ENCODE measurements at regions not wholly inside any gene's neighbourhood (a gene's known extent, or its start where the extent isn't known, plus 50 kb on each side); places are given as distances from the start of the nearest gene placed in this dataset.

DNA sequence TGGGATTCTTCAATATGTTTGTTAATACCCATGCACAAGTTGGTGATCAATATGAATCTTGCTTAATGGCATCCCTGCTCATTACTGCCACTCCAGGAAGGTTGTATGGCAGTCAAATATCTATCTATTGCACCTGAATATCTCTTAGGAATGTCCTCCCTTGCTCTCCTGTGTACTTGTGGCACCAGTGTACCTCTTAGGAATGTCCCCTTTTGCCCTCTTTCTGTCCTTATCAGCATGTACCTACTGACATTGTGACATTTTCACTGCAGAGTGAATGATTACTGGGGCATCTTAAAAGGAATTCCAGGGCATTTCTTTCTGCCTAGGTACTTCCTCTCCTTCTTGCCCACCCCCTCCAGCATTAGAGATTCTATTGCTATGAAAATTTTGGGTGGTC is 163.8 kb upstream of the CENPE start:
- Histone ChIP-seq H3K4me1 (ENCODE audit: control insufficient read depth in 1 of 2, insufficient read depth in 2 of 2, low read length in 2 of 2) (no peaks in the 10 kb centered on the region), H3K4me2 (replicated peaks; ENCODE audit: extremely low read depth, low read length, poor library complexity, severe bottlenecking) (no peak overlapping the region), H3K9ac (ENCODE audit: insufficient read depth, low read length, poor library complexity, severe bottlenecking) (no peak overlapping the region), H3K36me3 (replicated peaks in 1 of 2; ENCODE audit: control insufficient read depth in 1 of 2, insufficient read depth in 2 of 2, low read length in 2 of 2) (no peaks in the 10 kb centered on the region), H3K9me3 (replicated peaks in 1 of 2; ENCODE audit: control insufficient read depth in 1 of 2, insufficient read depth in 1 of 2, low read length in 2 of 2) (peaks cover 12 to 20% of the 10 kb centered on the region in 2 donors), H3K4me3 (replicated peaks in 1 of 3; ENCODE audit: low read depth in 2 of 3, low read length in 3 of 3) (no peak overlapping the region), H2AFZ (ENCODE audit: insufficient read depth, low read depth, low read length, poor library complexity, severe bottlenecking) (no peak overlapping the region), H3K79me2 (ENCODE audit: insufficient read depth, low read length) (no peaks in the 10 kb centered on the region), H3K27me3 (ENCODE audit: control insufficient read depth in 2 of 2, insufficient read depth in 2 of 2, low read length in 2 of 2) (no peaks in the 10 kb centered on the region), H3K27ac (ENCODE audit: low read depth in 1 of 2, low read length in 2 of 2) (no peak overlapping the region), H4K20me1 (ENCODE audit: insufficient read depth, low read length) (no peaks in the 10 kb centered on the region)
- peaks cover 0 to 2% (median 0%) of the 10 kb centered on the region in 3 donors for H3K27me3 Mint-ChIP-seq (ENCODE audit: low read depth in 3 of 3)
- no peaks in the 10 kb centered on the region for H3K4me1 Mint-ChIP-seq
- intact Hi-C loops (cut with micrococcal nuclease) = no loop called here
- TF ChIP-seq, protein P1, sequence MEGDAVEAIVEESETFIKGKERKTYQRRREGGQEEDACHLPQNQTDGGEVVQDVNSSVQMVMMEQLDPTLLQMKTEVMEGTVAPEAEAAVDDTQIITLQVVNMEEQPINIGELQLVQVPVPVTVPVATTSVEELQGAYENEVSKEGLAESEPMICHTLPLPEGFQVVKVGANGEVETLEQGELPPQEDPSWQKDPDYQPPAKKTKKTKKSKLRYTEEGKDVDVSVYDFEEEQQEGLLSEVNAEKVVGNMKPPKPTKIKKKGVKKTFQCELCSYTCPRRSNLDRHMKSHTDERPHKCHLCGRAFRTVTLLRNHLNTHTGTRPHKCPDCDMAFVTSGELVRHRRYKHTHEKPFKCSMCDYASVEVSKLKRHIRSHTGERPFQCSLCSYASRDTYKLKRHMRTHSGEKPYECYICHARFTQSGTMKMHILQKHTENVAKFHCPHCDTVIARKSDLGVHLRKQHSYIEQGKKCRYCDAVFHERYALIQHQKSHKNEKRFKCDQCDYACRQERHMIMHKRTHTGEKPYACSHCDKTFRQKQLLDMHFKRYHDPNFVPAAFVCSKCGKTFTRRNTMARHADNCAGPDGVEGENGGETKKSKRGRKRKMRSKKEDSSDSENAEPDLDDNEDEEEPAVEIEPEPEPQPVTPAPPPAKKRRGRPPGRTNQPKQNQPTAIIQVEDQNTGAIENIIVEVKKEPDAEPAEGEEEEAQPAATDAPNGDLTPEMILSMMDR (IDR thresholded peaks at IDR 0.05) = no peak
- H3K4me3 Mint-ChIP-seq = no peak overlapping the region
- H3K9me3 Mint-ChIP-seq = peaks cover 5 to 20% (median 11%) of the 10 kb centered on the region in 7 donors
- no peaks in the 10 kb centered on the region for H3K36me3 Mint-ChIP-seq
- DNase-seq = no peak
- no peak overlapping the region for H3K27ac Mint-ChIP-seq

DNA sequence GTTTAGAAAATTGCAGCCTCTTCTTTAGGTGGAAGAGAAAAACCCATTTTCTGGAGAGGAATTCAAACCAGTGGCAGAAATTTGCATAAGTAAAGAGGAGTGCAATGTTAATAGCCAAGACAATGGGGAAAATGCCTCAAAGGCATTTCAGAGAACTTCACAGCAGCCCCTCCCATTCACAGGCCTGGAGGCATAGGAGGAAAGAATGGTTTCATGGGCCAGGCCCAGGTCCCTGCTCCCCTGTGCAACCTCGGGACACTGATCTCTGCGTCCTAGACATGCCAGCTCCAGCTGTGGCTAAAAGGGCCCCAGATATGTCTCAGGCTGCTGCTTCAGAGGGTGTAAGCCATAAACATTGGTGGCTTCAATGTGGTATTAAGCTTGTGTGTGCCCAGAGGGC is 161.8 kb upstream of the CENPE start:
- no peaks in the 10 kb centered on the region for H3K4me1 Mint-ChIP-seq
- H3K9me3 Mint-ChIP-seq = peaks cover 5 to 23% (median 12%) of the 10 kb centered on the region in 7 donors
- DNase-seq = no peak
- no peak overlapping the region for H3K4me3 Mint-ChIP-seq
- Histone ChIP-seq H3K4me2 (replicated peaks; ENCODE audit: extremely low read depth, low read length, poor library complexity, severe bottlenecking) (no peak overlapping the region), H3K9ac (ENCODE audit: insufficient read depth, low read length, poor library complexity, severe bottlenecking) (no peak overlapping the region), H3K4me3 (replicated peaks in 1 of 3; ENCODE audit: low read depth in 2 of 3, low read length in 3 of 3) (no peak overlapping the region), H3K27ac (ENCODE audit: low read depth in 1 of 2, low read length in 2 of 2) (no peak overlapping the region), H3K79me2 (ENCODE audit: insufficient read depth, low read length) (no peaks in the 10 kb centered on the region), H3K36me3 (replicated peaks in 1 of 2; ENCODE audit: control insufficient read depth in 1 of 2, insufficient read depth in 2 of 2, low read length in 2 of 2) (no peaks in the 10 kb centered on the region), H4K20me1 (ENCODE audit: insufficient read depth, low read length) (no peaks in the 10 kb centered on the region), H3K27me3 (ENCODE audit: control insufficient read depth in 2 of 2, insufficient read depth in 2 of 2, low read length in 2 of 2) (no peaks in the 10 kb centered on the region), H3K4me1 (ENCODE audit: control insufficient read depth in 1 of 2, insufficient read depth in 2 of 2, low read length in 2 of 2) (no peaks in the 10 kb centered on the region), H2AFZ (ENCODE audit: insufficient read depth, low read depth, low read length, poor library complexity, severe bottlenecking) (no peak overlapping the region), H3K9me3 (replicated peaks in 1 of 2; ENCODE audit: control insufficient read depth in 1 of 2, insufficient read depth in 1 of 2, low read length in 2 of 2) (peaks cover 12 to 20% of the 10 kb centered on the region in 2 donors)
- 86% methylated on average over 2 of the region's 2 CpGs for WGBS (ENCODE audit: insufficient coverage)
- intact Hi-C loops (cut with micrococcal nuclease) = no loop called here
- peaks cover 0 to 2% (median 0%) of the 10 kb centered on the region in 3 donors for H3K27me3 Mint-ChIP-seq (ENCODE audit: low read depth in 3 of 3)
- no peaks in the 10 kb centered on the region for H3K36me3 Mint-ChIP-seq
- H3K27ac Mint-ChIP-seq = no peak overlapping the region
- TF ChIP-seq, protein P1 (IDR thresholded peaks at IDR 0.05) = no peak
